HPDE6-E6E7 (cell line): ENCODE measurements at regions not wholly inside any gene's neighbourhood (a gene's known extent, or its start where the extent isn't known, plus 50 kb on each side); places are given as distances from the start of the nearest gene placed in this dataset.

Experiments used
- DNase-seq: peaks from one replicate; pipeline ENCODE4 v3.0.0; 2011; ENCODE audit warnings: missing footprints; ENCODE audit errors: extremely low spot score

GRCh38 chr10:78514459-78514858, 480.8 kb downstream of the RPS24 start:
- DNase-seq, result no peak

GRCh38 chr10:78515038-78515872, 481.6 kb downstream of the RPS24 start:
- DNase-seq, result no peak

GRCh38 chr10:78515873-78516153, 482.1 kb downstream of the RPS24 start:
- no peak for DNase-seq

- no peak for DNase-seq
Measured at GRCh38 chr10:78516236-78516635, 482.6 kb downstream of the RPS24 start.

- no peak for DNase-seq
Measured at GRCh38 chr10:78516756-78517155, 483.1 kb downstream of the RPS24 start.

- DNase-seq, result no peak
Measured at GRCh38 chr10:78518224-78518623, 484.6 kb downstream of the RPS24 start.

- DNase-seq, result peak; percentile 28
Measured at GRCh38 chr10:78520737-78521430, 487.2 kb downstream of the RPS24 start.

GRCh38 chr10:78523453-78523852, 489.8 kb downstream of the RPS24 start:
- no peak for DNase-seq

GRCh38 chr10:78524342-78524741, 490.7 kb downstream of the RPS24 start:
- DNase-seq, result no peak

- no peak for DNase-seq
Measured at GRCh38 chr10:78524941-78525340, 491.3 kb downstream of the RPS24 start.

- no peak for DNase-seq
Measured at GRCh38 chr10:78526347-78526746, 492.7 kb downstream of the RPS24 start.

GRCh38 chr10:78527296-78527695, 493.6 kb downstream of the RPS24 start:
- no peak for DNase-seq

- no peak for DNase-seq
Measured at GRCh38 chr10:78528749-78529204, 495.1 kb downstream of the RPS24 start.

GRCh38 chr10:78529262-78529661, 495.6 kb downstream of the RPS24 start:
- DNase-seq, result no peak

- no peak for DNase-seq
Measured at GRCh38 chr10:78531088-78531487, 497.4 kb downstream of the RPS24 start.

- DNase-seq, result no peak
Measured at GRCh38 chr10:78532480-78533042, 498.9 kb downstream of the RPS24 start.

GRCh38 chr10:78533098-78533497, 499.4 kb downstream of the RPS24 start:
- no peak for DNase-seq

- no peak for DNase-seq
Measured at GRCh38 chr10:78533776-78534175, 500.1 kb downstream of the RPS24 start.

GRCh38 chr10:78535716-78536218, 502.1 kb downstream of the RPS24 start:
- DNase-seq, result no peak

- DNase-seq, result no peak
Measured at GRCh38 chr10:78537018-78537417, 503.4 kb downstream of the RPS24 start.

GRCh38 chr10:78539247-78539766, 505.6 kb downstream of the RPS24 start:
- no peak for DNase-seq

GRCh38 chr10:78540355-78541076, 506.9 kb downstream of the RPS24 start:
- no peak for DNase-seq
